HL-60 (cell line): ENCODE measurements at regions not wholly inside any gene's neighbourhood (a gene's known extent, or its start where the extent isn't known, plus 50 kb on each side); places are given as distances from the start of the nearest gene placed in this dataset.

Source experiments
- DNase-seq, 2 experiments: peaks; one replicate each; pipeline ENCODE4 v3.0.0-alpha.2; 2010 to 2020; ENCODE audit warnings: low read depth in 1 of 2, low spot score in 1 of 2
- H3K27ac ChIP-seq: fragments of 250-450 bp; sonication (Bioruptor Pico); replicated peaks from 2 replicates; pipeline ENCODE4 v1.5.1; 2020; ENCODE audit warnings: mild to moderate bottlenecking, moderate library complexity
- H3K27me3 ChIP-seq: fragments of 250-450 bp; sonication (Bioruptor Pico); 2 replicates; pipeline ENCODE4 v1.5.1; 2021; ENCODE audit warnings: mild to moderate bottlenecking, moderate library complexity; ENCODE audit not compliant: insufficient read depth, poor library complexity, severe bottlenecking
- H3K4me3 ChIP-seq: replicated peaks from 2 replicates; pipeline ENCODE4 v1.5.1; 2011; ENCODE audit warnings: mild to moderate bottlenecking, control low read depth, low read length; ENCODE audit not compliant: insufficient read depth
- GABPA ChIP-seq: IDR thresholded peaks from 2 replicates; pipeline ENCODE4 v1.6.1; 2012; ENCODE audit warnings: low read depth
- POLR2AphosphoS5 ChIP-seq: IDR thresholded peaks from 2 replicates; pipeline ENCODE4 v1.6.1; 2012; ENCODE audit warnings: low read depth
- SPI1 ChIP-seq: IDR thresholded peaks from 2 replicates; pipeline ENCODE4 v1.6.1; 2012; ENCODE audit warnings: low read depth, mild to moderate bottlenecking, borderline replicate concordance
- TF ChIP-seq, protein P1 (sequence below): IDR thresholded peaks from 2 replicates; pipeline ENCODE4 v1.6.1; 2012; ENCODE audit warnings: low read depth; ENCODE audit not compliant: insufficient replicate concordance
- TF ChIP-seq, protein P2 (sequence below): IDR thresholded peaks from one replicate; pipeline ENCODE4 v1.5.1; 2011; ENCODE audit warnings: low read length, control low read depth, inconsistent platforms; ENCODE audit not compliant: insufficient read depth

GRCh38 chr4:152045807-152046571 lies 285.2 kb upstream of the GATB start:
- no peak overlapping the region for H3K27ac ChIP-seq
- H3K27me3 ChIP-seq: no peaks in the 10 kb centered on the region
- no peak overlapping the region for H3K4me3 ChIP-seq
- no peak for DNase-seq
- TF ChIP-seq, protein P1, sequence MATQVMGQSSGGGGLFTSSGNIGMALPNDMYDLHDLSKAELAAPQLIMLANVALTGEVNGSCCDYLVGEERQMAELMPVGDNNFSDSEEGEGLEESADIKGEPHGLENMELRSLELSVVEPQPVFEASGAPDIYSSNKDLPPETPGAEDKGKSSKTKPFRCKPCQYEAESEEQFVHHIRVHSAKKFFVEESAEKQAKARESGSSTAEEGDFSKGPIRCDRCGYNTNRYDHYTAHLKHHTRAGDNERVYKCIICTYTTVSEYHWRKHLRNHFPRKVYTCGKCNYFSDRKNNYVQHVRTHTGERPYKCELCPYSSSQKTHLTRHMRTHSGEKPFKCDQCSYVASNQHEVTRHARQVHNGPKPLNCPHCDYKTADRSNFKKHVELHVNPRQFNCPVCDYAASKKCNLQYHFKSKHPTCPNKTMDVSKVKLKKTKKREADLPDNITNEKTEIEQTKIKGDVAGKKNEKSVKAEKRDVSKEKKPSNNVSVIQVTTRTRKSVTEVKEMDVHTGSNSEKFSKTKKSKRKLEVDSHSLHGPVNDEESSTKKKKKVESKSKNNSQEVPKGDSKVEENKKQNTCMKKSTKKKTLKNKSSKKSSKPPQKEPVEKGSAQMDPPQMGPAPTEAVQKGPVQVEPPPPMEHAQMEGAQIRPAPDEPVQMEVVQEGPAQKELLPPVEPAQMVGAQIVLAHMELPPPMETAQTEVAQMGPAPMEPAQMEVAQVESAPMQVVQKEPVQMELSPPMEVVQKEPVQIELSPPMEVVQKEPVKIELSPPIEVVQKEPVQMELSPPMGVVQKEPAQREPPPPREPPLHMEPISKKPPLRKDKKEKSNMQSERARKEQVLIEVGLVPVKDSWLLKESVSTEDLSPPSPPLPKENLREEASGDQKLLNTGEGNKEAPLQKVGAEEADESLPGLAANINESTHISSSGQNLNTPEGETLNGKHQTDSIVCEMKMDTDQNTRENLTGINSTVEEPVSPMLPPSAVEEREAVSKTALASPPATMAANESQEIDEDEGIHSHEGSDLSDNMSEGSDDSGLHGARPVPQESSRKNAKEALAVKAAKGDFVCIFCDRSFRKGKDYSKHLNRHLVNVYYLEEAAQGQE: no peak
- TF ChIP-seq, protein P2, sequence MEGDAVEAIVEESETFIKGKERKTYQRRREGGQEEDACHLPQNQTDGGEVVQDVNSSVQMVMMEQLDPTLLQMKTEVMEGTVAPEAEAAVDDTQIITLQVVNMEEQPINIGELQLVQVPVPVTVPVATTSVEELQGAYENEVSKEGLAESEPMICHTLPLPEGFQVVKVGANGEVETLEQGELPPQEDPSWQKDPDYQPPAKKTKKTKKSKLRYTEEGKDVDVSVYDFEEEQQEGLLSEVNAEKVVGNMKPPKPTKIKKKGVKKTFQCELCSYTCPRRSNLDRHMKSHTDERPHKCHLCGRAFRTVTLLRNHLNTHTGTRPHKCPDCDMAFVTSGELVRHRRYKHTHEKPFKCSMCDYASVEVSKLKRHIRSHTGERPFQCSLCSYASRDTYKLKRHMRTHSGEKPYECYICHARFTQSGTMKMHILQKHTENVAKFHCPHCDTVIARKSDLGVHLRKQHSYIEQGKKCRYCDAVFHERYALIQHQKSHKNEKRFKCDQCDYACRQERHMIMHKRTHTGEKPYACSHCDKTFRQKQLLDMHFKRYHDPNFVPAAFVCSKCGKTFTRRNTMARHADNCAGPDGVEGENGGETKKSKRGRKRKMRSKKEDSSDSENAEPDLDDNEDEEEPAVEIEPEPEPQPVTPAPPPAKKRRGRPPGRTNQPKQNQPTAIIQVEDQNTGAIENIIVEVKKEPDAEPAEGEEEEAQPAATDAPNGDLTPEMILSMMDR: no peak
- TF ChIP-seq GABPA (no peak), SPI1 (no peak), POLR2AphosphoS5 (no peak)

- Histone ChIP-seq H3K27ac (no peak overlapping the region), H3K27me3 (no peaks in the 10 kb centered on the region), H3K4me3 (no peak overlapping the region)
- TF ChIP-seq, protein P2: no peak
- TF ChIP-seq GABPA: no peak
- TF ChIP-seq, protein P1: no peak
- TF ChIP-seq SPI1: no peak
- TF ChIP-seq POLR2AphosphoS5: no peak
- no peak for DNase-seq
These were observed 284.6 kb upstream of the GATB start for GRCh38 chr4:152045449-152045806.

GRCh38 chr4:152044331-152045036 lies 283.7 kb upstream of the GATB start:
- H3K27me3 ChIP-seq: no peaks in the 10 kb centered on the region
- DNase-seq: no peak
- no peak for TF ChIP-seq SPI1
- TF ChIP-seq, protein P1: no peak
- no peak overlapping the region for H3K4me3 ChIP-seq
- no peak overlapping the region for H3K27ac ChIP-seq
